GM18519 (cell line): ENCODE measurements at regions not wholly inside any gene's neighbourhood (a gene's known extent, or its start where the extent isn't known, plus 50 kb on each side); places are given as distances from the start of the nearest gene placed in this dataset.
A peak's percentile ranks its signal among the peaks of the same experiment; 100 is the strongest.

Source experiments
- ATAC-seq: cut with Tn5 transposase; IDR thresholded peaks from one replicate; pipeline ENCODE4 v1.9.1; 2021; ENCODE audit warnings: mild to moderate bottlenecking, moderate library complexity; ENCODE audit not compliant: unreplicated experiment, low FRiP score

GRCh38 chr7:155178096-155178495 lies 108.0 kb downstream of the HTR5A start:
- no peak for ATAC-seq

- ATAC-seq = no peak
Measured at GRCh38 chr7:155181768-155182167, 111.6 kb downstream of the HTR5A start.

- ATAC-seq = no peak
Measured at GRCh38 chr7:155182406-155182970, 112.4 kb downstream of the HTR5A start.

- ATAC-seq = no peak
Measured at GRCh38 chr7:155183655-155184054, 113.5 kb downstream of the HTR5A start.

- no peak for ATAC-seq
Measured at GRCh38 chr7:155184923-155185322, 112.8 kb upstream of the INSIG1 start.

- no peak for ATAC-seq
Measured at GRCh38 chr7:155187061-155187785, 110.5 kb upstream of the INSIG1 start.

- no peak for ATAC-seq
Measured at GRCh38 chr7:155188357-155188756, 109.3 kb upstream of the INSIG1 start.

GRCh38 chr7:155188821-155189581 lies 108.7 kb upstream of the INSIG1 start:
- ATAC-seq = no peak

- ATAC-seq = no peak
Measured at GRCh38 chr7:155189590-155189989, 108.1 kb upstream of the INSIG1 start.

- ATAC-seq = no peak
Measured at GRCh38 chr7:155190688-155191087, 107.0 kb upstream of the INSIG1 start.

GRCh38 chr7:155191137-155191536 lies 106.5 kb upstream of the INSIG1 start:
- ATAC-seq = no peak

- ATAC-seq = no peak
Measured at GRCh38 chr7:155191901-155192478, 105.7 kb upstream of the INSIG1 start.

GRCh38 chr7:155192961-155193640 lies 104.6 kb upstream of the INSIG1 start:
- no peak for ATAC-seq

- ATAC-seq = no peak
Measured at GRCh38 chr7:155193716-155194115, 104.0 kb upstream of the INSIG1 start.

- no peak for ATAC-seq
Measured at GRCh38 chr7:155194382-155195140, 103.1 kb upstream of the INSIG1 start.

GRCh38 chr7:155195939-155196523 lies 101.6 kb upstream of the INSIG1 start:
- no peak for ATAC-seq

- ATAC-seq = no peak
Measured at GRCh38 chr7:155198196-155198892, 99.3 kb upstream of the INSIG1 start.

- peak; percentile 55 for ATAC-seq
Measured at GRCh38 chr7:155198901-155199845, 98.5 kb upstream of the INSIG1 start.
